Activated CD8-positive, alpha-beta T cell treated with anti-CD3 and anti-CD28 coated beads for 36 hours (primary cell): ENCODE measurements at regions not wholly inside any gene's neighbourhood (a gene's known extent, or its start where the extent isn't known, plus 50 kb on each side); places are given as distances from the start of the nearest gene placed in this dataset.

Experiments
- ATAC-seq: fragments of 200-7000 bp; cut with Tn5 transposase; one replicate; pipeline ENCODE4 v1.10.0; 2021; ENCODE audit warnings: mild to moderate bottlenecking, moderate library complexity
- CTCF ChIA-PET: fragments of 350-600 bp; sonication (Branson Sonifier 250); formaldehyde crosslinking; loops from one replicate; lab custom pipeline; 2021; ENCODE audit warnings: antibody characterized with exemption; lab: Charles Lee
- POLR2A ChIA-PET: fragments of 350-600 bp; sonication (Branson Sonifier 250); formaldehyde crosslinking; loops from one replicate; lab custom pipeline; 2021; ENCODE audit warnings: antibody characterized with exemption; lab: Charles Lee
- DNase-seq: peaks from one replicate; pipeline ENCODE4 v3.0.0-alpha.2; 2020
- H3K27ac Mint-ChIP-seq: one replicate; pipeline ENCODE4 v1.8.0; 2021; ENCODE audit warnings: mild to moderate bottlenecking, mixed read lengths
- H3K27me3 Mint-ChIP-seq: one replicate; pipeline ENCODE4 v1.8.0; 2021; ENCODE audit warnings: mixed read lengths
- H3K36me3 Mint-ChIP-seq: one replicate; pipeline ENCODE4 v1.8.0; 2021; ENCODE audit warnings: low read depth, mixed read lengths
- H3K4me1 Mint-ChIP-seq: one replicate; pipeline ENCODE4 v1.8.0; 2021; ENCODE audit warnings: low read depth, mixed read lengths
- H3K4me3 Mint-ChIP-seq: one replicate; pipeline ENCODE4 v1.8.0; 2021; ENCODE audit warnings: mild to moderate bottlenecking, moderate library complexity, mixed read lengths
- H3K9me3 Mint-ChIP-seq: one replicate; pipeline ENCODE4 v1.8.0; 2021; ENCODE audit warnings: mixed read lengths
- CTCF ChIP-seq: fragments of 200-600 bp; IDR thresholded peaks from one replicate; pipeline ENCODE4 v1.8.0; 2022; ENCODE audit warnings: antibody characterized with exemption, mild to moderate bottlenecking
- intact Hi-C: fragments of 100-400 bp; cut with micrococcal nuclease; formaldehyde crosslinking; loops from one replicate; pipeline ENCODE4 v1.10.0; 2022

GRCh38 chr11:8784954-8785353 lies 102.4 kb downstream of the RPL27A start:
- H3K4me1 Mint-ChIP-seq = no peaks in the 10 kb centered on the region
- no peaks in the 10 kb centered on the region for H3K9me3 Mint-ChIP-seq
- DNase-seq (no peak), ATAC-seq (no peak)
- H3K27me3 Mint-ChIP-seq = peaks cover 9% of the 10 kb centered on the region
- CTCF ChIA-PET = interaction anchor here (0.6 kb wide), 1 partner anchor 15 kb away, joined by 3 read pairs; no protein-coding TSS in a partner anchor
- POLR2A ChIA-PET = no interaction called here
- TF ChIP-seq CTCF = no peak
- H3K27ac Mint-ChIP-seq = no peak overlapping the region
- H3K4me3 Mint-ChIP-seq = no peak overlapping the region
- no peaks in the 10 kb centered on the region for H3K36me3 Mint-ChIP-seq
- intact Hi-C loops = no loop called here

GRCh38 chr11:8785457-8785856 lies 102.9 kb downstream of the RPL27A start:
- Mint-ChIP-seq H3K4me1 (no peaks in the 10 kb centered on the region), H3K27me3 (peaks cover 10% of the 10 kb centered on the region), H3K27ac (no peak overlapping the region), H3K9me3 (no peaks in the 10 kb centered on the region), H3K36me3 (no peaks in the 10 kb centered on the region), H3K4me3 (no peak overlapping the region)
- ChIA-PET POLR2A (no interaction called here), CTCF (interaction anchor here (1.0 kb wide), 1 partner anchor 30 kb away, joined by 3 read pairs; no protein-coding TSS in a partner anchor)
- ATAC-seq (no peak), DNase-seq (no peak)
- intact Hi-C loops = no loop called here
- TF ChIP-seq CTCF = no peak

- intact Hi-C loops = no loop called here
- Mint-ChIP-seq H3K4me1 (no peaks in the 10 kb centered on the region), H3K9me3 (no peaks in the 10 kb centered on the region), H3K27me3 (peaks cover 6% of the 10 kb centered on the region), H3K4me3 (no peak overlapping the region), H3K36me3 (no peaks in the 10 kb centered on the region), H3K27ac (no peak overlapping the region)
- ChIA-PET POLR2A (no interaction called here), CTCF (interaction anchor here (1.0 kb wide), 1 partner anchor 29 kb away, joined by 3 read pairs; no protein-coding TSS in a partner anchor)
- ATAC-seq (no peak), DNase-seq (no peak)
- no peak for TF ChIP-seq CTCF
These were observed 103.4 kb downstream of the RPL27A start for GRCh38 chr11:8785998-8786397.

GRCh38 chr11:8786933-8787332 lies 104.3 kb downstream of the RPL27A start:
- Mint-ChIP-seq H3K36me3 (no peaks in the 10 kb centered on the region), H3K4me3 (no peak overlapping the region), H3K27ac (no peak overlapping the region), H3K27me3 (peaks cover 3% of the 10 kb centered on the region), H3K9me3 (no peaks in the 10 kb centered on the region), H3K4me1 (no peaks in the 10 kb centered on the region)
- ChIA-PET POLR2A (no interaction called here), CTCF (interaction anchor here (2.2 kb wide), 1 partner anchor 172 kb away, joined by 5 read pairs; no protein-coding TSS in a partner anchor)
- ATAC-seq = no peak
- no peak for DNase-seq
- no peak for TF ChIP-seq CTCF
- intact Hi-C loops = no loop called here

- ChIA-PET CTCF (interaction anchor here (2.2 kb wide), 1 partner anchor 172 kb away, joined by 5 read pairs; no protein-coding TSS in a partner anchor), POLR2A (no interaction called here)
- Mint-ChIP-seq H3K4me3 (no peak overlapping the region), H3K27me3 (peaks cover 3% of the 10 kb centered on the region), H3K27ac (no peak overlapping the region), H3K36me3 (no peaks in the 10 kb centered on the region), H3K9me3 (no peaks in the 10 kb centered on the region), H3K4me1 (no peaks in the 10 kb centered on the region)
- TF ChIP-seq CTCF = no peak
- ATAC-seq (no peak), DNase-seq (no peak)
- intact Hi-C loops = no loop called here
These were observed 104.8 kb downstream of the RPL27A start for GRCh38 chr11:8787372-8787771.
